22Rv1 (cell line): ENCODE measurements at regions not wholly inside any gene's neighbourhood (a gene's known extent, or its start where the extent isn't known, plus 50 kb on each side); places are given as distances from the start of the nearest gene placed in this dataset.

Experiments
- H3K27ac ChIP-seq: fragments of 450-650 bp; 2 replicates; pipeline ENCODE4 v1.5.1; 2017
- CTCF ChIP-seq: fragments of 450-650 bp; IDR thresholded peaks from 2 replicates; pipeline ENCODE4 v1.5.1; 2017; ENCODE audit warnings: mild to moderate bottlenecking
- ZFX ChIP-seq: fragments of 450-650 bp; IDR thresholded peaks from 2 replicates; pipeline ENCODE4 v1.6.1; 2017; ENCODE audit warnings: antibody characterized with exemption, borderline replicate concordance

GRCh38 chr13:103324641-103325040 lies 258.4 kb upstream of the SLC10A2 start:
- TF ChIP-seq CTCF (no peak), ZFX (no peak)
- H3K27ac ChIP-seq, result no peak overlapping the region

- H3K27ac ChIP-seq, result no peak overlapping the region
- no peak for TF ChIP-seq CTCF
- no peak for TF ChIP-seq ZFX
These were observed 249.5 kb upstream of the SLC10A2 start for GRCh38 chr13:103315711-103316110.

DNA sequence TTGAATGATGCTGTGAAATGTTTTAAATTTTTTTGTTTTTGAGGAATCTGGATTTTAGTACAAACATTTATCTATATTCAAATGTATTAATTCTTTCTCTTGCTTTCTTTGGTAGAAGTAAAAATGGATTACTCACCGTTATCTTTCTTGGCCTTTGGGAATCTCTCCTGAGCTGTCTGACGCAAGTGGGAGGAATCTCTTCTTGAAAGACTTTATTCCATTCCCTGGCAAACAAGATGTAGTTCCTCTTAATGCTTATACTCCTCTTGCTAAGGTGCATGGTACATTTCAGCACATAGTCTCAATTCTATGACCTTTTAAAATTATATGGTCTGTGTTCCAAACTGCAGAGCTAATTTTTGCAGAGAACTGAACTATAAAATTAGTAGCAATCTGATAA lies 246.2 kb upstream of the SLC10A2 start:
- H3K27ac ChIP-seq, result no peak overlapping the region
- TF ChIP-seq ZFX, result no peak

DNA sequence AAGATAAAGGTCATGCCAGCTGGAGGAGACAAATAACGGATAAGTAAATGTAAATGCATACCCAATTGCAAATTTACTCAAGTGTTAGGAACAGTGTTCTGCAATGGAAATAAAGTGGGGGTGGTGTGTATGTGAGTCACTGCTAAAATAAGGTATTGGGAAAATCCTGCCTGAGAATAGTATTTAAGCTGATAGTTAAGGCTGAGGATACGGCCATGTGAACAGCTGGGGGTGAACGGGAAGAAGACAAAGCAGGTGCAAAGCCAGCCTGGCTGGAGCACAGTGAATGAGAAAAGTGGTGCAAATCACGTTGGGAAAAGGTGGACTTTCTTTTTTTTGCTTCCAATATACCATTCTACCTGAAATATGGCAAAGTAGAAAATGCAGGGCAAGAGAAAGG lies 242.4 kb upstream of the SLC10A2 start:
- TF ChIP-seq ZFX (no peak), CTCF (no peak)
- no peak overlapping the region for H3K27ac ChIP-seq

DNA sequence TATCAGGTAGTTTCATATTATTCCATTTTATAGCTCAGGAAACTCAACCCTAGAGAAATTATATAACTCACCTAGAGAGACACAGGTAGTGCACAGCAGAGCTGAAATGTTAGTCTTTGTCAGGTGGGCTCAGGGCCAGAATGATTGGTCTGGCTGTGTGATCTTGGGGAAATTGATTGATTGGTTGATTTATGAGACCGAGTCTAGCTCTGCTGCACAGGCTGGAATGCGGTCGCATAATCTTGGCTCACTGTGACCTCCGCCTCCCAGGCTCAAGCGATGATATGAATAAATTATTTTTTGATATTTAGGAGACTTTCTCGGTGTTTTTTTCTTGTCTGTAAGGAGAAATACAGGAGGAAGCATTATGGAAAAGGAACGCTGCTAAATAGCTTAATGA lies 239.9 kb upstream of the SLC10A2 start:
- H3K27ac ChIP-seq, result no peak overlapping the region
- no peak for TF ChIP-seq ZFX
- TF ChIP-seq CTCF, result no peak

- no peak overlapping the region for H3K27ac ChIP-seq
- no peak for TF ChIP-seq ZFX
- no peak for TF ChIP-seq CTCF
These were observed 236.9 kb upstream of the SLC10A2 start for GRCh38 chr13:103303078-103303651.

DNA sequence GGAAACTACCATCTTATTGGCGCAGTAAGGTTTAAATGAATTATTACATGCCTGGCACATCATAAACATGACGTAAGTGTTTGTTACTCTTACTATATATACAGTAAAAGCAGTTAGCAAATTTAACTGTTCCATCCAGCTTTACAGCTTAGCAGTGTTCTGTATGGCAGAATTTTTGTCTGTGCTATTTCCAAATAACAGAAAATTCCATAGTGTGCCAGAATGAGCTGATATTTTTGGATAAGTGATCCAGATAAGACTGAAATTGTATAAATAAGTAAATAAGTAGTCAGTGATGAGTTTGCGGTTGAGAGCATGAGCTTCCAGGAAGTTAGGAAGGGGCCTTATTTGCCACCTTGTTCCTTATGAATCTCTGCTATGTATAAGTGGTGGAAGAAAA lies 236.5 kb upstream of the SLC10A2 start:
- TF ChIP-seq CTCF (no peak), ZFX (no peak)

DNA sequence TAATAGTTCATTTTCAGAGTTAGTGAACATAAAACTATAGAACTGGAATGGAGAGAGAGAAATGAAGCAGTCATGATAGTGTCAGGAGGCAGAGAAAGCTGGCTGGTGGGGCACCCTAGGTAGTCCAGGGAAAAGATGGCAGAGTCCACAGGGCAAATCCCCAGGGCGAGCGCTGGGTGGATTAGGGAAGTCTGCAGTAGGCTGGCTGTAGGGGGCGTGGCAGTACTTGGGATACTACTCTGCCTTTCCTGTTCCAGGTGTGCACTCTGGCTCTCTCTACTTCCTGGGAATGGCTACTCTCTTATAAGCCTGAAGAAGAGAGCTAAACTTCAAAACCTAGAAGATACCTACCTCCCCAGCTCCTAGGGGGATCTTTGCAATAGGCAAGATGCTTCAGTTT lies 232.9 kb upstream of the SLC10A2 start:
- no peak overlapping the region for H3K27ac ChIP-seq
- TF ChIP-seq CTCF (peak; percentile 18; the same call in 1 of the 2 replicates), ZFX (no peak)

More for the DNA sequence above, 236.5 kb upstream of the SLC10A2 start:
- H3K27ac ChIP-seq, result no peak overlapping the region
